ENCODE measurements at regions not wholly inside any gene's neighbourhood (a gene's known extent, or its start where the extent isn't known, plus 50 kb on each side); places are given as distances from the start of the nearest gene placed in this dataset.
A peak's percentile ranks its signal among the peaks of the same experiment; 100 is the strongest.

DNA sequence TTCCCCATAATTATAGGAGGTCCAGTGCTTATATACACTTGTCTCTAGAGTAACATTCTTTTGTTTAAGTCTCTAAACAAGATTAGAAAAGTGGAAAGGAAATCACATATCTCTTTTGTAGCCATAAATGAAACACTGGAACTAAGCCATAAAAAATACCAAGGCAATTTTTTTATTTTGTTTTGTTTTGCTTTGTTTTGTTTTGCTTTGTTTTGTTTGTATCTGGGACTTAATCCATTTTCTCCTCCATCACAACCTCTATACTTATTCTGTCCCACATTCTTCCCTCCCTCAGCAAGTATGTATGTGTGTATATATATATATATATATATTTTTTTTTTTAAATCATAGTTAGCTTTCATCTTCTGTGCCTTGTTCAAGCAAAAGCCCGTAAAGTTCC lies 436.6 kb upstream of the MPDZ start:
- H3K4me1 ChIP-seq = peaks cover 16% of the 10 kb centered on the region
- H3K4me3 ChIP-seq = no peak overlapping the region
- peak overlapping the region; percentile 9 for H3K27ac ChIP-seq
- H3K27me3 ChIP-seq = no peaks in the 10 kb centered on the region
- H3K36me3 ChIP-seq = no peaks in the 10 kb centered on the region
- TF ChIP-seq POLR2A (IDR thresholded peaks at IDR 0.05) = no peak
- TF ChIP-seq POLR2AphosphoS5 (IDR thresholded peaks at IDR 0.05) = no peak
- no peak for TF ChIP-seq EP300 (IDR thresholded peaks at IDR 0.05)
- DNase-seq (ENCODE audit: low spot score in 2 of 2) = no peak
- no peaks in the 10 kb centered on the region for H3K9me3 ChIP-seq
- WGBS = 58% methylated on average over 1 of the region's 1 CpG

DNA sequence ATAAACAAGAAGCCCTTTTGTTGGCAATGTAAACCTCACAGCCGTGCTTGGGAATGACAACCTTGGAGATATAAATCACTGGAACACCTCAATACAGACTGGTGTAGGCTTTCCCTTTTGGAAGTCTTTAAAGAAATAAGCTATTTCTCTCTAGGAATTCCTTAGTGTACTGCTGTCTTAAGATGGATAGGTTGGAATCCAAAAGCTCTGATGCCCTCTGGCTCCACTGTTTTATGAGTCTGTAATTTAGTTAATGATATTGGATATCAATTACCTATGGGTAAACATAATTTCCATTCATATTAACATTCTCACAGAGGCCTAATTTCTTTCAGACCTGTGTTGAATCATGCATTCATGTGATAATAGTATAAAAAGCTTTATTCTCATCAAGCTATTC lies 435.9 kb upstream of the MPDZ start:
- TF ChIP-seq POLR2AphosphoS5 (IDR thresholded peaks at IDR 0.05) = no peak
- TF ChIP-seq, protein P1, sequence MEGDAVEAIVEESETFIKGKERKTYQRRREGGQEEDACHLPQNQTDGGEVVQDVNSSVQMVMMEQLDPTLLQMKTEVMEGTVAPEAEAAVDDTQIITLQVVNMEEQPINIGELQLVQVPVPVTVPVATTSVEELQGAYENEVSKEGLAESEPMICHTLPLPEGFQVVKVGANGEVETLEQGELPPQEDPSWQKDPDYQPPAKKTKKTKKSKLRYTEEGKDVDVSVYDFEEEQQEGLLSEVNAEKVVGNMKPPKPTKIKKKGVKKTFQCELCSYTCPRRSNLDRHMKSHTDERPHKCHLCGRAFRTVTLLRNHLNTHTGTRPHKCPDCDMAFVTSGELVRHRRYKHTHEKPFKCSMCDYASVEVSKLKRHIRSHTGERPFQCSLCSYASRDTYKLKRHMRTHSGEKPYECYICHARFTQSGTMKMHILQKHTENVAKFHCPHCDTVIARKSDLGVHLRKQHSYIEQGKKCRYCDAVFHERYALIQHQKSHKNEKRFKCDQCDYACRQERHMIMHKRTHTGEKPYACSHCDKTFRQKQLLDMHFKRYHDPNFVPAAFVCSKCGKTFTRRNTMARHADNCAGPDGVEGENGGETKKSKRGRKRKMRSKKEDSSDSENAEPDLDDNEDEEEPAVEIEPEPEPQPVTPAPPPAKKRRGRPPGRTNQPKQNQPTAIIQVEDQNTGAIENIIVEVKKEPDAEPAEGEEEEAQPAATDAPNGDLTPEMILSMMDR (IDR thresholded peaks at IDR 0.05) = no peak
- TF ChIP-seq POLR2A (IDR thresholded peaks at IDR 0.05) = no peak
- no peak for TF ChIP-seq EP300 (IDR thresholded peaks at IDR 0.05)
- 71% methylated on average over 1 of the region's 1 CpG for WGBS
- no peaks in the 10 kb centered on the region for H3K27me3 ChIP-seq
- no peaks in the 10 kb centered on the region for H3K9me3 ChIP-seq
- H3K27ac ChIP-seq = no peak overlapping the region
- DNase-seq (ENCODE audit: low spot score in 2 of 2) = no peak
- no peaks in the 10 kb centered on the region for H3K36me3 ChIP-seq
- H3K4me3 ChIP-seq = no peak overlapping the region
- H3K4me1 ChIP-seq = peaks cover 16% of the 10 kb centered on the region

DNA sequence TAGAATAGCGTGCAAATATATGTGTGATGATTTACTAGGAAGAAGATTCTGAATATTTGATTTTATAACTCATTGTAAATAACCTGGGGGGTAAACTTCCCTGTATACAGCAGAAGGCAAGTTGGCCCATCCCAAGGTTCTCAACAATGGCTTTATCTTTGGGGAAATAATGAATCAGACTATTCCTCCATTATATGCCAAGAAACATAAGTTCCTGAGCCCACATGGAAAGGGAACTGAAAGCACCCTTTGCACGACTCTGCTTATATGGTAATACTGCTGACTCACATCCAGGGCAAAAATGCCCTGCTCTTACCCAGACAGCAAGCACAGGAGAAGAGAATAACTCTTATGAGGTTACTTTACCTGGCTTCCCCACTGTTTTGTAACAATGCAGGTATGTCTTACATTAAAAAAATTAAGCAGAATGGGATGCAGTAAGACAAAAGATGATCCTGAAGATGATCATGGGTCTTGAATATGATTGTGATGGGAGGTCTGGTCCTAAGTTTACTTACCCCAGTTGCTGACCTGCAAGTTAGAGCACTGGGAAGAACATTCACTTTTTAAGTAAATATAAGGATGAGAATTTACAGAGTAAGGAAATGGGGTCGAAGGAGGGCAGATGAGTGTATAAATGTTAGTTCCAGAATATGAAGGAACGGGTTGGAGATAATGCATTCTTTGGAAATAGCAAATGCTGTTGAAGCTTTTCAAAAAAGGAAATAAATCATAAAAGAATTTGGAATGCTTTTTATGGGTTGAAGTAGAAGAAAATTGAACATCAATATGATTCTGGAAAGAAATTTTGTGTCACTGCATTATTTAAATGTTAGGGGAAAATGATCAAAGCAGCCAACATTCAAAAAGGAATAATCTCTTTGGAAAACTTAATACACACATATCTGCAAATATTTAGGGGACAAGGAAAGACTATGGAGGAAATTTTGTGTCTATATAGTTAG lies 428.4 kb upstream of the MPDZ start:
- Histone ChIP-seq H3K27ac (no peak overlapping the region), H3K9me3 (no peaks in the 10 kb centered on the region), H3K4me3 (no peak overlapping the region), H3K27me3 (no peaks in the 10 kb centered on the region), H3K36me3 (no peaks in the 10 kb centered on the region), H3K4me1 (peaks cover 10% of the 10 kb centered on the region)
- no peak for TF ChIP-seq POLR2AphosphoS5 (IDR thresholded peaks at IDR 0.05)
- no peak for TF ChIP-seq EP300 (IDR thresholded peaks at IDR 0.05)
- TF ChIP-seq POLR2A (IDR thresholded peaks at IDR 0.05) = no peak
- TF ChIP-seq, protein P1 (IDR thresholded peaks at IDR 0.05) = no peak
- no peak for DNase-seq (ENCODE audit: low spot score in 2 of 2)
- WGBS = 63% methylated on average over 4 of the region's 4 CpGs

DNA sequence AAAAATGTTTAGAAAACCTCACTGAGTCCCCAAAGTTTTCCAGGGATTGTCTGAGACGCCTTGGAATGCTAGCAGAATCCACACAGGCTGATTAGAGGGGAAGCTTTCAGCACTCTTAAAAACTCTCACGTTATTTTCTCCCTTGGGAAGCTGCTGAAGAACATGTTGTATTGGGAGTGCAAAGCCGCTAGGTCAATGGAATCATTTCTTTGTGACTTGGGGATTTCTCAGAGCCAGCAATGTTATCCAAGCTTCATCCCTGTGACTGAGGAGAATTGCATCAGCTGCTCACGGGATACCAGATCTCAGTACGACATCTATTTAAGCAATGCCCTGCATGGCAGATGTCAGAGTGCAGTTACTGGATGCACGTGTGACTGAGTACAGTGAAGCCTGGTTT lies 426.4 kb upstream of the MPDZ start:
- Histone ChIP-seq H3K4me1 (peaks cover 10% of the 10 kb centered on the region), H3K9me3 (no peaks in the 10 kb centered on the region), H3K27me3 (no peaks in the 10 kb centered on the region), H3K4me3 (no peak overlapping the region), H3K27ac (no peak overlapping the region), H3K36me3 (no peaks in the 10 kb centered on the region)
- peak in 1 of 2 donors; percentile 85 for DNase-seq (ENCODE audit: low spot score in 2 of 2)
- WGBS = 46% methylated on average over 6 of the region's 6 CpGs
- TF ChIP-seq POLR2A (IDR thresholded peaks at IDR 0.05) (no peak), POLR2AphosphoS5 (IDR thresholded peaks at IDR 0.05) (peak; percentile 61 to 87 (median 87))

DNA sequence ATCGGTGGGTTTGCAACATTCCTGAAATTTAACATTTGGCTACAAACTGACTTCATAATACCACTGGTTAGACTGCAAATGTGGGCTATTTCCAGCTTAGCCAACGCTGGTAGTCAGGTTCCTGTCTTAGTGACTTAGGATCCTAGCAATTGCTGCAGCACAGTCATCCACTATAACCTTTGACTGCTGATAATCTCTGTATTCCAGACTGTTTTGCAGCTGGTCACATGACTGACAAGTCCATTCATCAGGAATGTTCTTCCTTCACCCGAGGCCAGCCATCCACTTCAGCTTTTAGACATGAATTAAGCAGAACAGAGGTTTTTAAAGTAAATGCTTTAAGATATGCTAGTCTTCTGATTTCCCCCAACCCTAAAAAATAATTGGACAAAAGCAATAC lies 425.9 kb upstream of the MPDZ start:
- H3K4me3 ChIP-seq = no peak overlapping the region
- no peak overlapping the region for H3K27ac ChIP-seq
- 67% methylated on average over 3 of the region's 3 CpGs for WGBS
- TF ChIP-seq POLR2AphosphoS5 (IDR thresholded peaks at IDR 0.05) (no peak), EP300 (IDR thresholded peaks at IDR 0.05) (no peak), POLR2A (IDR thresholded peaks at IDR 0.05) (no peak)
- H3K9me3 ChIP-seq = no peaks in the 10 kb centered on the region
- no peaks in the 10 kb centered on the region for H3K36me3 ChIP-seq
- H3K27me3 ChIP-seq = no peaks in the 10 kb centered on the region
- peaks cover 10% of the 10 kb centered on the region for H3K4me1 ChIP-seq
- DNase-seq (ENCODE audit: low spot score in 2 of 2) = no peak

DNA sequence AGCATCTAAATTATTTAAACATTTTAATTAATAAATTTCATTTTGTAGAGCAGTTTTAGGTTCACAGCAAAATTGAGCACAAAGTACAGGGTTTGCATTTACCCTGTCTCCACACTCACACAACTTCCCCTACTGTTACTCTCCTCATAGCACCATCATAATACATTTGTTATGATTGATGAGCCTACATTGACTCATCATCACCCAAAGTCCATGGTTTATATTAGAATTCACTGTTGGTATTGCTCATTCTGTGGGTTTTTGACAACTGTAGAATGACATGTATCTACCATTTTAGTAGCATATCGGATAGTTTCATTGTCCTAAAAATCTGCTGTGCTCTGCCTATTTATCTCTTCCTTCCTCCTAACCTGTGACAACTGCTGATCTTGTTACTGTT lies 411.1 kb upstream of the MPDZ start:
- WGBS = 89% methylated on average over 1 of the region's 1 CpG

More for the DNA sequence above, 411.1 kb upstream of the MPDZ start:
- DNase-seq (ENCODE audit: low spot score in 2 of 2) = no peak
- H3K4me3 ChIP-seq = no peak overlapping the region
- no peaks in the 10 kb centered on the region for H3K27me3 ChIP-seq
- no peak overlapping the region for H3K27ac ChIP-seq
- H3K4me1 ChIP-seq = peaks cover 5% of the 10 kb centered on the region
- H3K36me3 ChIP-seq = no peaks in the 10 kb centered on the region
- TF ChIP-seq EP300 (IDR thresholded peaks at IDR 0.05) = no peak
- TF ChIP-seq, protein P1 (IDR thresholded peaks at IDR 0.05) = no peak
- no peak for TF ChIP-seq POLR2AphosphoS5 (IDR thresholded peaks at IDR 0.05)
- TF ChIP-seq POLR2A (IDR thresholded peaks at IDR 0.05) = no peak
- no peaks in the 10 kb centered on the region for H3K9me3 ChIP-seq

Measured in suprapubic skin (tissue), 4 donors.